DOHH2 (cell line): ENCODE measurements at regions not wholly inside any gene's neighbourhood (a gene's known extent, or its start where the extent isn't known, plus 50 kb on each side); places are given as distances from the start of the nearest gene placed in this dataset.

ENCODE experiments used
- EZH2phosphoT487 ChIP-seq: fragments of 200-600 bp; sonication (generic); IDR thresholded peaks from 2 replicates; pipeline ENCODE4 v1.6.1; 2017; ENCODE audit warnings: borderline replicate concordance, mild to moderate bottlenecking, antibody characterized with exemption, low read length, moderate library complexity, mixed read lengths
- TF ChIP-seq, protein P1 (sequence below): fragments of 200-600 bp; sonication (generic); IDR thresholded peaks from one replicate; pipeline ENCODE4 v1.5.1; 2014; ENCODE audit warnings: antibody characterized with exemption, mild to moderate bottlenecking, low read depth, low read length; ENCODE audit not compliant: poor library complexity, severe bottlenecking

DNA sequence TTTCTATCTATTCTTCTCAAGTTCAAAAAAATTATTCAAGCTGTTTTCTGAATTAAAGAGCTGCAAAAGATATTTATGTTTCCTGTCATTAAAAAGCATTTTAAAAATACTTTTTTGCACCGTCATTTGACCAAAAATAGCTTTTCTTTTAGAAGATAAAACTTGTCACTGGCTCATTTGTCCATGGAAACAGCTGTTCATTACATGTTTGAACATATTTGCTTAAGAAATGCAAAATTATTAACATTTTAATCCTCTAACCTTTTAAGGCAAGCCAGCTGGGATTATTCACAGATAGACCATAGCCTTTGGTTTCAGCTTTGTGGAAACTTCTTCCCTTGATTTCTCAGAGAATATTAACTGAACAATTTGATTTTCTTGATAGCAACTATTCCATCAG, 393.9 kb downstream of the TUSC1 start:
- TF ChIP-seq, protein P1, sequence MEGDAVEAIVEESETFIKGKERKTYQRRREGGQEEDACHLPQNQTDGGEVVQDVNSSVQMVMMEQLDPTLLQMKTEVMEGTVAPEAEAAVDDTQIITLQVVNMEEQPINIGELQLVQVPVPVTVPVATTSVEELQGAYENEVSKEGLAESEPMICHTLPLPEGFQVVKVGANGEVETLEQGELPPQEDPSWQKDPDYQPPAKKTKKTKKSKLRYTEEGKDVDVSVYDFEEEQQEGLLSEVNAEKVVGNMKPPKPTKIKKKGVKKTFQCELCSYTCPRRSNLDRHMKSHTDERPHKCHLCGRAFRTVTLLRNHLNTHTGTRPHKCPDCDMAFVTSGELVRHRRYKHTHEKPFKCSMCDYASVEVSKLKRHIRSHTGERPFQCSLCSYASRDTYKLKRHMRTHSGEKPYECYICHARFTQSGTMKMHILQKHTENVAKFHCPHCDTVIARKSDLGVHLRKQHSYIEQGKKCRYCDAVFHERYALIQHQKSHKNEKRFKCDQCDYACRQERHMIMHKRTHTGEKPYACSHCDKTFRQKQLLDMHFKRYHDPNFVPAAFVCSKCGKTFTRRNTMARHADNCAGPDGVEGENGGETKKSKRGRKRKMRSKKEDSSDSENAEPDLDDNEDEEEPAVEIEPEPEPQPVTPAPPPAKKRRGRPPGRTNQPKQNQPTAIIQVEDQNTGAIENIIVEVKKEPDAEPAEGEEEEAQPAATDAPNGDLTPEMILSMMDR = no peak
- no peak for TF ChIP-seq EZH2phosphoT487
